Stimulated activated CD4-positive, alpha-beta T cell treated with anti-CD3 and anti-CD28 coated beads, Interleukin-4, amount 100 ng/mL, for 24 hours (primary cell): ENCODE measurements at regions not wholly inside any gene's neighbourhood (a gene's known extent, or its start where the extent isn't known, plus 50 kb on each side); places are given as distances from the start of the nearest gene placed in this dataset.
"Not testable (repeated sequence)": the region's sequence is repeated elsewhere in the genome, so short reads cannot be mapped to it uniquely, and the experiment has no call there.

Experiments used
- DNase-seq: peaks from one replicate; pipeline ENCODE4 v3.0.0-alpha.2; 2020

DNA sequence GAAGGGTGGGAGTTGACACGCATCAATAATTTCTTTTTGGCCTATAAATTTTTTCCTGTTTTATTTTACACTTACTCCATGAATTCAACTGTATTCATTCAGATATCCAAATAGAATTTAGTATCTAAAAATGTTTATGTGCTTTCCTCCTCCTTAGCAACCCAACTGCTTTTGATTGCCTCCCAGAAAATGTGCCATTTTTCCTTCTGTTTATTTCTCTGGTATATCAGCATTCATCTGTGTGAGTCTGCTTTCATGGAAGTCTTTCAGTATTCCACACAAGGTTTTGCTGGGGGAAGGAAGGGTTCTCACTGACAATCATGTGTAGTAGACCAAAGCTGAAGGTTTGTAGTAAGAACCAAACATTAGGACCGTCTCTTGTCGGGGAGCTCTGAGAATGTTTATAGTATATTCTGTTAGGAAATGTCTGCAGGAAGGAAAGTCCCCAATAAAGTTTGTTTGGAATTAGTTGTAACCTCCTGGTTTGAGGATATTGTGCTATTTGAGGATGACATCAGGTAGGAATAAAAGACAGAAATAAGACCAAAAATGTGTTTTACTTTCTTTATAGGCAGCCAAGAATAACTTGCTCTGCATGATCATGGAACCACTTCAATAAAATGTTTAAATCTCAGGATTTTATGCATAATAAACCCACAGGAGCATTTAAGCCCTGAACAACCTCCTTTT, 673.6 kb upstream of the INTU start:
- no peak for DNase-seq

DNA sequence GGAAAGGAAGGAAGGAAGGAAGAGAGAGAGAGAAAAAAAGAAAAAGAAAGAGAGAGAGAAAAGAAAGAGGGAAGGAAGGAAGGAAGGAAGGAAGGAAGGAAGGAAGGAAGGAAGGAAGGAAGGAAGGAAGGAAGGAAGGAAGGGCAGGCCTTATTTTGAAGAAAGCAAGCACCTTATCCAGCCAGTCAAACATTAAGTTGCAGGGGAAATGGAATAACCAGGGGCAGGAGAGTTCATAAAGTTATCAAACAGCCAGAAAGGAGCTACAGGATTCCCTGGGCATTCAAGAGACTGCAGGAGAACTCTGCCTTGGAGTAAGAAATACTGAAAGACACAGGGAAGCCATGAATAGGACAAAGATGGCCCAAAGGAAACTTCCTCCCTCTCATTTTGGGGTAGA, 672.0 kb upstream of the INTU start:
- no peak for DNase-seq

DNA sequence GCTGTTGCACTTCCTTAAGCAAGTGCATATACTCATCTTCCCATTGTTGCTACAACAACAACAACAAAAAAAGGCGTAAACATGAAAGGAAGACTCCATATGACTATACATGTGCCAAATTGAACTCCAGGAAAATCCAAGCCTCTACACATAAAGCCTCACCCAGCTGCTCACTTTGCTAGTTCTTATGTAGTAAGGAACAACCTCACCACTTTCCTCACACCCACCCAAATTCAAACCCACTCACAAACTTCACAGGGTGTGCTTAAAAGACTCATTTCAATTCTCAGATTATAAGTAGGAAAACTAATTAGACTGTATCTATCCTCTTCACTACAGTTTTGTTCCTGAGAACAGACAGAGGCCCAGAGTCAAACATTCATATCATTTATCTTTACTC, 671.1 kb upstream of the INTU start:
- DNase-seq: no peak

DNA sequence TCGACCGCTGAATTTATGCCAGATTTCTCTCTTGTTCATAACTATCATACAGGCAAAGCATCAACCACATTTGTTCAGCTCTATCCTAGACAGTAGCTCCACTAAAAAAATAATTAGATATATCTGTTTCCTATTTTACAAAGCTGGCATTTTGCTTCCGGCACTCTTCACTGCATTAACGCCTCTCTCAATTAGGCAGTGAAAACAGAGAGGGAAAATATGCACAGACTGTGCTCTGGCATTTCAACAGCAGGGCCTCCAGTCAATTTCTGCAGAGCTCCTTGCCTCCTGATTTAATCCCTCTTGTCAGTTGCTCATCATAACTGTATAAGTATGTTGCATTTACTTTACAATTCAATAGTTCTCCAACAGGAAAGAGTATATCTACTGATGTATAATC, 666.9 kb upstream of the INTU start:
- DNase-seq: no peak

DNA sequence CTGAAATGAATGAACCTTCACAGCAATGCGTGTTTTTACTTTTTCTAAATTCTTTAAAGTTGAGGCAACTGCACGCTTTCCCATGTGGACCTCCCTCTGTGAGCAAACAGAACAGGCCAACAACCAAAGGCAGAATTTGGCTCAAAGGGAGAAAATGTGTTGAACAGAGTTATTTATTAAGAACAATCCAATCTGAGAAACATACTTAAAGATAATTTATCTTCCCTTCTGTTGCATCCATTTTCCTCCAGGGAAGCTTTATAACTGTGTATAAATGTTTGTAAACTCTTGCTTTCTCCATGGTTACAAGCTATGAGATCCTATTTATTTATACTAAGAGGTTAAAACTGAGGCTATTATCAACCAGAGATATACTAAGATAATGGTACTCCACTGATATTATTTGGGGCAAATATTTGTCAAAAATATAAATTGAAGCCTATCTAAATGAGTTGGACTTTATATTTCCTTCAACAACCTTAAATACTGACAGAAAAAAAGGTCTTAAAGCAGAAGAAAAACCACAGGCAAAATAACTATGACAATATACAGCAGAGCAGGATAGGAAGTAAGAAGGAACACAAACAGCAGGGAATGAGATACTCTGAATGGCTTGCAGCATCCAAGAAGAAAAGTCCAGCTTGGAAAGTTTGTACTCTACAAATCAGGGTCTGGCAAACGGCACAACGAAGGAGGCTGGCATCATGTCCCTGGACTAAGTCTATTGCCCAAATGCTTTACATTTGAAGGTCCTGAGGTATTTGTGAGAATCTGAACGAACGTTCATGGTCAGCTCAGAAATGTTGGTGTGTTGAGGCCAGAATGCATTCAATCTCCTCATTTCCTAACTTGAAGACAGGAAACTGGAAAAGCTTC, 663.2 kb upstream of the INTU start:
- DNase-seq: no peak

DNA sequence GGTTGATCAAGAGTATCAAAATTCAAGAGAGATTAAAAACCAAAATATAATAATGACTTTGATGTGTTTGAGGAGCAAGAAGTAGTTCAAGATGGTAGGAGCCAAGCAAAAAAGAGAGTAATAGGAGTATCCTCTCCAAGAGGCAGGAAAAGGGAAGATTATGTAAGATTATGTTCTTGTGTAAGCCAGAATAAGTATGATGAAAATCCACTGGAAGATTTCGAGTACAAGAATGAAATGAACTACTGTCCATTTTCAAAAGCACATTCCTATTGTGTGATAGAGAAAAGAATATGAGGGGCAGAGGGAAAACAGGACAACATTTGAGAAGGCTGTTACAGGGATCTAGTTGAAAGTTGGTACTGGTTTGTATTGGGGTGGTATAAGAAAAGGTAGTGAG, 659.6 kb upstream of the INTU start:
- DNase-seq: no peak

DNA sequence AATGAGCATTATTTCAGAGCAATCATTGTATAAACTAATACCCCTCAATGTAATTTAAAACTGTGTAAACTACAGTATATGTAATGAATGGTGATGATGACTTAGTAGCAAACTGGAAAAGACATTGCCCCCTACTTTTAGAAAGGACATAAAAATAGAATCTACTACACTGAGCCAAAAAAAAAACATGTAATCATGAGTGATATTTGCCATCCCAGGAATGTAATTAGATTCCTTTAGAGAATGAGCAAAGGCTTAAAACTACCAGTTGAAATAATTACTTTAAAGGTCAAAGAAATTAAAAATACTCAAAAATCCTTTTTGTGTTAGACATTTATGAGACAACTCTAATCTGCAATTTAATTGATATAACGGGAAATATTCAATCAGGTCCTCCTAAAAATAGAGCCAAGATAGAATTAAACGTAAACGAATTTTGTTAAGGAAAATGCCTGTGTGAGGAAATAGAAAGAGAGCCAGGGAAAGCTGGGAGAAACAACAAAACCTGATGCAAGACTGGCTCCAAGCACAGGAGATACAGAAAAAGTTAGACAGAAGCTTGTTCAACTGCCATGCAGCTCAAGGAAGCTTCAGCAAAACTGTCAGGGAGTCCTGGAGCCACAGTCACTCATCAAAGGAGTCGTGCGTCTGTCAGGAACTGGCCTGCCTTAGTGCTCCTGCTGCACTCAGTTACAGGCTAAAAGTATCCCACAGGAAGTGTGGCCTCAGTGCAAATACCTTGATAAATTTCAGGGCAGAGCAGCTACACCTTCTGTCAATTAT, 655.7 kb upstream of the INTU start:
- no peak for DNase-seq

DNA sequence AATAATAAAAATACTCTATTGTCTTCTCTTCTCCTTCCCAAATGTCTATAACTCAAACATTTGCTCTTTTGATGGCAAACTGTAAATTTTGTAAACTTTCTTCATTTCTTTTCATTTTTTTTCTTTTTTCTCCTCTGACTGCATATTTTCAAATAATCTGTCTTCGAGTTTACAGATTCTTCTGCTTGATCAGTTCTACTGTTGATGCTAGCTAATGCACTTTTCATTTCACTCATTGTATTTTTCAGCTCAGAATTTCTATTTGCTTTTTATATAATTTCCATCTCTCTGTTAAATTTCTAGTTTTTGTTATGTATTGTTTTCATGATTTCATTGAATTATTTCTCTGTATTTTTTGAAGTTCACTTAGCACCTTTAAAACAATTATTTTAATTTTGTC, 646.8 kb upstream of the INTU start:
- no peak for DNase-seq

DNA sequence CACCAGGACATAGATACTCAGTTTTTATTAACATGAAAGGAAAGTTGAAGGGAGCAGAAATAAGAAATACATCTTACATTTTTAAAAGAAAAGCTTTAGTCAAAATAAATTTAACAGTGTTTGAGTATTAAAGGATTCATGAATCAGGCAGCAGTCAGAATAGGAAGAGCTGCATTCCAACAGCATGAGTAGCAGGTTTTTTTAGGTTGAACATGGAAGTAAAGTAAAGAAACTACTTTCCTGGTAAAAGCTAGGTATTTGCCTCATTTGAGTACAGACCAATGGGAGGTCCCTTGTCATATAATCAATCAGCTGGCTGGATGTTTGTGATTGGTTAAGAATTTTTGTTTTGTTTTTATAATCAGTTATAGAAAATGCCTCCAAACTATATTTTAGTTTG, 645.9 kb upstream of the INTU start:
- DNase-seq: no peak

DNA sequence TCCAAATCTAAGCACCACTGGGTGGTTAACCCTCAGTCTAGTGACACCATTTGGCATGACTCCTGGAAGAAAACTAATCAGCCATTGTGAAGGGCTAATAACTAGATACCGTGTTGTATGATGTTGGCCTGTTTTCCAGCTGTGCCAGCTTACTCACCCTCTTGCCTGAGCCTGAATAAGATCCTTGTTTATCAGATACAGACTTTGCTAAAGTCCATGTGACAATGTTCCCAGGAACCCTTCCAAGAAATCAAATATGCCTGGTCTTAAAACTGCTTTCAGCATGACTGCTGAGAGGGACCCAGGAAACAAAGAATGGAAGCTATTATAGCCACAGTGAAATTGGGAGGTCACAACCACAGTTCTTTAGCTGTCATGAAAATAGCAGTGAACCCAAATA, 640.8 kb upstream of the INTU start:
- no peak for DNase-seq

DNA sequence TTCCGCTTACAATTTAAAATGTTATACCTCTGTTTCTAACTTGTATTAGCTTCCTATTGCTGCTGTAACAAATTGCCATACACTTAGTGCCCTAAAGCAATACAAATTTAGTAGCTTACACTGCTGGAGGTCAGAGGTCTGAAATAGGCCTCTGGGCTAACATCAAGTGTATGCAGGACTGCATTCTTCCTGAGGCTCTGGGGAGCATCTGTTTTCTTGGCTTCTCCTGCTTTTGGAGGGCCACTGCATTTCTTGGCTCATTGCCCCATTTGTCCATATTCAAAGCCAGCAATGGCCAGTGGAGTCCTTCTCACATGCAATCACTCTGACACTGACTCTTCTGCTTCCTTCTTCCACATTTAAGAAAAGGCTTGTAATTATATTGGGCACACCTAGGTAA, 639.8 kb upstream of the INTU start:
- no peak for DNase-seq

DNA sequence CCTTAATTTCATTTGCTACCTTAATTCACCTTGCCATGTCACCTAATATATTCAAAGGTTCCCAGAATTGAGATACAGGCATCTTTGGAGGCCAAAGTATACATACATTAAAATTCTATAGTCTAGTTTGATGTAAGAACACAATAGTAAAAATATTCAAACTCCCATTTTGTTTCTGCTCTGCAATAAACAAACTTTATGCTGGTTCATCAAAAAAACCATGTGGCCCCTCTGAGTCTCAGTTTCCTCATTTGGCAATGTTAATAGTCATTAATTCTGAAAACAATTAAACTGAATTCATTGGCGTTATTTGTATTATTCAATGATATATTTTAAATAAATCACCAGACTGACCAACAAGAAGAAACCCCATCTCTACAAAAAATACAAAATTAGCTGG, 639.4 kb upstream of the INTU start:
- no peak for DNase-seq

DNA sequence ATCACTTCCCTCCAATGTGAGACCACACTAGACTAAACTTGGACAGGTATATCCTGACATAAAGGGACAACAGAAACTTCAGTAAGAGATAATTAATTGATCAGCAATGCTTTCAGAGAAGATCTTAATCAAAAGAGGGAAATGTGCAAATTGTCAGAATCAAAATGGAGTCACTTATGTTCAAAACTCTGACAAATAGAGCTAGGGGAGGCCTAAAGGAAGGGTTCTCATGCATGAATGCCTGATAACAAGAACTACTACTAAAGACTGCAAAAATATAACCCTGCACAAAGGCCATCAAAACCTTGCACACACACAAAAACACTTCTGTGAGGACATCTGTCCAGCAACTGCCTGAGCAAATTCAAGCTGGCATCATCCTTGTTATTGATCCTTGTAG, 637.5 kb upstream of the INTU start:
- no peak for DNase-seq

DNA sequence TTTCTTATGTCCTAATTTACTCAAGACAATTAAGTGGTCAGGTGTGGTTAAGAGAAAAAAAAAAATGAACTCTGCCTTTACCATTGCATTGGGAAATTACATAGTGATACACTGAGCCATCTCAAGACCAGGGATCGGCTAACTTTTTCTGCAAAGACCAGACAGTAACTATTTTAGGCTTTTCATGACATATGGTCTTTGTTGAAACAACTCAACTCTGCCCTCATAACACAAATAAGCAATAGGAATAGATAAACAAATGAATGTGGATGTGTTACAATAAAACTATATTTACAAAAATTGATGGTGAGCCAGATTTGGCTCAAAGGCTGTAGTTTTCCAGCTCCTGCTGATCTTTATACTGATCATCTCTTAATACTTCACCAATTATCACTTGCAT, 632.6 kb upstream of the INTU start:
- no peak for DNase-seq

DNA sequence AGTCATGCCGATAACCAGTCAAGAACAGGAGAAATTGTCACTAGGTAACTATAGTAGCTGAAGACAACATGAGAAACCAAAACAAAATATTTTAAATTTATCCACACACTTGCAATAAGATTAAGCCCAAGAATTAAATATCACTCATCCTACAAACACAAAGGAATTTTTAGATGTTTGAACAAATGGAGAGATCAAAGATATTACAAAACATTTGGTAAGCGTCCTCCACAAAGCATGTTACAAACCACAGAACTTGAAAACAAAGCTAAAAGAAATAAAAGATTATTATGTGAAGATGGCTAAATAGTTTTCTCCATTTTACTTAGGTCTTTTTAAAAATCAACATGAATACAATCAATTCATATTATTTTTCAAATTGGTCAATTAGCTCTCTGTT, 631.9 kb upstream of the INTU start:
- no peak for DNase-seq

DNA sequence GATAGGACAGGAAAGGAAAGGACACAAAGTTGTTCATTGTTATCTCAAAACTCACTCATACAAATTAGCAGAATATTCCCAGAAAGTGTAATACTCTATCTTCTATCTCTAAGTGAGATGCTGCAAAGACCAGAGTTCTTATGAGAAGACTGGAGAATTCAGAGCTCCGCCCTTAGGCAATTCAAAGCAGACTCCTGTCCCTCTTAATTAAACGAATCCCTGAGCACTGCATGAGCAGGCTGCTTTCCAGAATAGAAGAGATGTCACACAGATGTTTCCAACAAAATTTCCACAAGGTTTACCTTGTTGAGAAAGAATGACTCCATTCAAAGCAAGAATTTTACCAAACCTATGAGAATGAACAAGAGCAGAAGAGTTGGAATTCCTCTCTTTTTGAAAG, 630.8 kb upstream of the INTU start:
- no peak for DNase-seq

DNA sequence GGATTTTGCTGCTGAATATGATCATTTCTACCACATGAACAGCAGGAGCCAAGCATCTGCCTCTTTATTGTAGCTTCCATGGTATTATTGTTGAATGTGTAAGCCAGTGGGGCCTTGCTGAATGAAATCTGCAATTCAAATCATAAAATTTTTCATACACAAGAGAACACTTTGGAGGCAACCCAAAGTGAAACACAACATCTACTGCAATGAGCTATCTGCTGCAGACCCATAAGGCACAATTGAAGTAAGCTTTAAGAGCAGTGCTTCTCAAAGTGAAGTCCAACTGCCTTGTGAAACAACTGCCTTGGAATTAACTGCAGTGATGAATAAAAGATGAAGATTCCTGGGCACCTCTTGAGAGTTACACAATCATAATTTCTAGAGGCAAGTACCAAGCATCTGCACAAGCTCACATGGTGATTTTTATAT, 626.3 kb upstream of the INTU start:
- DNase-seq: no peak

DNA sequence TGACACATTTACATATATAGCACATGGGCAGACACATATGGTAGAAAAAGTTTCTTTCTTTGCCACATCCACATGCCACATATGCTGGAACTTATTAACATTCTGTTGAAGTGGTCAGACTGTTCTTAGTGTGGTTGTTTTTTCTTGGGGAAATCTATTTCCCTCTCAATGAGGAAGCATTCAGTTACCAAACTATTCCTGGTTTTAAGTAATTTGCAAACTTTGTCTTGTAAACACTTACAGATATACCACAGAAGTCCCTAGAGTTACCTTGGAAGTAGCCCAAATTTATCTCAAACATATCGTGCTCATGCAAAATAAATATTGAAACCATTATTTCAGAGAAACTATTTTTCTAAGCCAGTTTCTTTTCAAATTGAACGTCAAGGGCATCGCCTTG, 625.5 kb upstream of the INTU start:
- DNase-seq: no peak

DNA sequence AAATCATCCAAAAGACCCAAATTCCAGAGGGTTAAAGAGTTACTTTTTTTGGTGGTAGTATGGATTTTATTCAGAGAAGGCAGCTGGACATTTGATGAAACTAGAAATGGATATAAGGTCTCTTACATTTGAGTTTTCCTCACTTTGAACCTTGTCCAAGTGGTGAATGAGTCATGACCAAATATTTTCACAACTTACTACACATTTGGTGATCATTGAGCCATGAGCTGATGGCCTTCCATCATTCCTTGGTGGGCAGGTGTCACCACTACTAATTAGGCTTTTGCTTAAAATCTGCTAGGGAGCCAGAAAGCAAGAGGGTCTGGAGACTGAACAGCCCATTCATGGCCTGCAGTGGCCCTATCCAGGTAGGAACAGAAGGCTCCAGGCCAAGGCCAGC, 620.2 kb upstream of the INTU start:
- no peak for DNase-seq

DNA sequence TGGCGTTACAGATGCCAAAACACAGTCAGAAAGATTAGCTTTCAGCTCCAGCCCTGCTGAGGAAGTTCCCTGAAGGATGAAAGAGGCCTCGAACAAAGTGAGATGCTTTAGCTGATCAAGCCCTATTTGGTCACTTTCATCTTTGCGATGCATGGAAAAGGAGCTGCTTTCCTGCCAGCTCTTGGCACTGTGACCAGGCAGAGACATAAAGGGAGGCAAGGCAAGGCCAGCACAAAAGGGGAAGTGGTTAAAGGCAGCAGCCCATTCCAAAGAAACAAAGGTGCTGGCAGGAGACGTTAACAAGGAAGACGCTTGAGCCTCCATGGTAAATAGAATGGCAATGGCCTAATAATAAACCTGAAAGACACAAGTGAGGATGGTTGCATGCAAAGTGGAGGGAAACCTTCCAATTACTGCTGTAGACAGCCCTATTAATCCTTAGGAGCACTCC, 617.1 kb upstream of the INTU start:
- no peak for DNase-seq

DNA sequence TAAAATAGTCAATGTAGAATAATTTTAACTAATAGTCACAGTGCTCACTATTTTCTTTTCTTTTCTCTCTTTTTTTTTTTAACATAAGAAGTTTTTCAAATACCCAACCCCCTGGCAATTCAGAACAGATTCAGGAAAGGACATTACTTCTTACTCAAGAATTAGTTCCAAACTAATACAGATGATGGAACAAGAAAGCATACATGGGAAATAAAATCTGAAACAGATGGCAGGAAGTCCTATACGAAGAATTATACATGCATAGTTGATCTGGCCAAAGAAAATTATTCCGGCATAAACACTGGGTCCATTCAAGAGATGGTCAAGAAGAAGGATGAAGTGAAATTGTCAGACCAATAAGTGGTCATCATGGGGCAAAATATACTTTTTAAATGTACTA, 614.4 kb upstream of the INTU start:
- no peak for DNase-seq

DNA sequence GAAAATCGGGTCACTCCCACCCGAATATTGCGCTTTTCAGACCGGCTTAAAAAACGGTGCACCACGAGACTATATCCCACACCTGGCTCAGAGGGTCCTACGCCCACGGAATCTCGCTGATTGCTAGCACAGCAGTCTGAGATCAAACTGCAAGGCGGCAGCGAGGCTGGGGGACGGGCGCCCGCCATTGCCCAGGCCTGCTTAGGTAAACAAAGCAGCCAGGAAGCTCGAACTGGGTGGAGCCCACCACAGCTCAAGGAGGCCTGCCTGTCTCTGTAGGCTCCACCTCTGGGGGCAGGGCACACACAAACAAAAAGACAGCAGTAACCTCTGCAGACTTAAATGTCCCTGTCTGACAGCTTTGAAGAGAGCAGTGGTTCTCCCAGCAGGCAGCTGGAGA, 611.9 kb upstream of the INTU start:
- not testable (repeated sequence) for DNase-seq

DNA sequence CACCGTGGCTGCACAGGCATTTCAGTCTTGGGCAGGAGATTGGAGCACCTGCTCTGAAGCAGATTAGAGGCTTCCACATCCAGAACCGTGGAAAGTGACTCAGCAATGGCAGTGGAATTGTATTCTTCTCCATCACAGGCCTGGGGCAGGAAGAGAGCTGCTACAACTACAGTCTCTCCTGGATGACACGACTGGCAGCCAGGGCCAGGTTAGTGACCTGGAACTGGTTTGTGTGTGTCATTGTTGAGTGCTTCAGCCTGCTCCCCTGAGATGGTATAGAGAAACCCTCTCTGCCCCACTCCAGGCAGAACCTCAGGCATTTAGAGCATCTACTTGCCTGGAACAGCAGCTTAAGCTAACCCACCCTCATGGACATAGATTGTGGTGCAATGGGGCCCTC, 596.5 kb upstream of the INTU start:
- no peak for DNase-seq

DNA sequence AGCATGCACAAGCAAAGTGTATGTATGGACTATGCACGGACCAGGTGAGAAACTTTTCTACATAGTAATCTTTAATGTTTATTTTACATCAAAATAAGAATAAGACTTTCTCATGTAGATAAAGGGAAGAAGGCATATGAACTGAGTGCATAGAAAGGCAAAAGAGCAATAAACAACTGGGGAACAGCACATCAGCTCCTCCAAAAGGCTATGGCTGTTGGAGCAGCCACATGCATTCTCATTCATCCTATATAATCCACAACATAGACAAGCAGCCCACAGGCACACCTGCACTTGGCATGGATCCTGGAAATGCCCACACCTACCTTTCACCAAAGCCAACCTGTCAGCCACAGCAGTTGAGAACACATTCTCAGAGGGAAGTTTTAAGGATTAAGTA, 586.9 kb upstream of the INTU start:
- no peak for DNase-seq
